GM23338 (cell line): ENCODE measurements at regions not wholly inside any gene's neighbourhood (a gene's known extent, or its start where the extent isn't known, plus 50 kb on each side); places are given as distances from the start of the nearest gene placed in this dataset.

Experiments
- ATAC-seq: fragments of 200-7000 bp; cut with Tn5 transposase; 3 replicates; pipeline ENCODE4 v1.9.1; 2020
- DNase-seq: peaks from one replicate; pipeline ENCODE4 v3.0.0-alpha.2; 2015; ENCODE audit warnings: low spot score
- H2AFZ ChIP-seq: fragments of 200-600 bp; sonication (generic); 2 replicates; pipeline ENCODE4 v1.8.0; 2016; ENCODE audit warnings: antibody characterized with exemption, mild to moderate bottlenecking, moderate library complexity
- H3F3A ChIP-seq: fragments of 200-600 bp; sonication (generic); replicated peaks from 2 replicates; pipeline ENCODE4 v1.8.0; 2017; ENCODE audit warnings: antibody characterized with exemption, mixed run types, low read depth
- H3K27ac ChIP-seq: fragments of 200-600 bp; sonication (generic); 2 replicates; pipeline ENCODE4 v1.6.1; 2016; ENCODE audit warnings: low read depth
- H3K27me3 ChIP-seq: fragments of 200-600 bp; sonication (generic); 2 replicates; pipeline ENCODE4 v1.8.0; 2016; ENCODE audit warnings: mild to moderate bottlenecking, mixed run types, moderate library complexity; ENCODE audit not compliant: insufficient read depth
- H3K36me3 ChIP-seq: fragments of 200-600 bp; sonication (generic); 2 replicates; pipeline ENCODE4 v1.8.0; 2016; ENCODE audit warnings: mild to moderate bottlenecking; ENCODE audit not compliant: insufficient read depth
- H3K4me1 ChIP-seq: fragments of 200-600 bp; sonication (generic); 2 replicates; pipeline ENCODE4 v1.8.0; 2016; ENCODE audit warnings: mild to moderate bottlenecking, moderate library complexity; ENCODE audit not compliant: insufficient read depth
- H3K4me2 ChIP-seq: fragments of 200-600 bp; sonication (generic); 2 replicates; pipeline ENCODE4 v1.7.1; 2017; ENCODE audit warnings: mixed run types
- H3K4me3 ChIP-seq: fragments of 200-600 bp; sonication (generic); 2 replicates; pipeline ENCODE4 v1.6.1; 2016; ENCODE audit warnings: mixed run types
- H3K79me2 ChIP-seq: fragments of 200-600 bp; sonication (generic); replicated peaks from 2 replicates; pipeline ENCODE4 v1.8.0; 2017; ENCODE audit warnings: mild to moderate bottlenecking; ENCODE audit not compliant: insufficient read depth
- H3K9me2 ChIP-seq: fragments of 200-600 bp; sonication (generic); 2 replicates; pipeline ENCODE4 v1.8.0; 2017; ENCODE audit not compliant: insufficient read depth
- H4K20me1 ChIP-seq: fragments of 200-600 bp; sonication (generic); replicated peaks from 2 replicates; pipeline ENCODE4 v1.8.0; 2017; ENCODE audit warnings: mild to moderate bottlenecking; ENCODE audit not compliant: insufficient read depth
- H3K27ac Mint-ChIP-seq: 2 replicates; pipeline ENCODE4 v1.8.0; 2020; ENCODE audit warnings: inconsistent platforms, mild to moderate bottlenecking, moderate library complexity, mixed read lengths
- H3K27me3 Mint-ChIP-seq: 3 replicates; pipeline ENCODE4 v1.8.0; 2022; ENCODE audit warnings: low read depth, mild to moderate bottlenecking, moderate library complexity, mixed read lengths, inconsistent platforms; ENCODE audit not compliant: insufficient read depth, poor library complexity
- H3K36me3 Mint-ChIP-seq: 3 replicates; pipeline ENCODE4 v1.8.0; 2021; ENCODE audit warnings: low read depth, mild to moderate bottlenecking, inconsistent platforms, moderate library complexity, mixed read lengths
- H3K4me1 Mint-ChIP-seq: 3 replicates; pipeline ENCODE4 v1.8.0; 2020; ENCODE audit warnings: mild to moderate bottlenecking, inconsistent platforms, mixed read lengths
- H3K4me3 Mint-ChIP-seq: 3 replicates; pipeline ENCODE4 v1.8.0; 2021; ENCODE audit warnings: moderate library complexity, mild to moderate bottlenecking, inconsistent platforms, mixed read lengths
- H3K9me3 Mint-ChIP-seq: 3 replicates; pipeline ENCODE4 v1.8.0; 2020; ENCODE audit warnings: moderate library complexity, mild to moderate bottlenecking, inconsistent platforms, mixed read lengths
- CREB1 ChIP-seq: fragments of 250-450 bp; sonication (Bioruptor Pico); IDR thresholded peaks from 2 replicates; pipeline ENCODE4 v1.5.0; 2020; ENCODE audit warnings: low read depth, mild to moderate bottlenecking, moderate library complexity
- ETS1 ChIP-seq: IDR thresholded peaks from 2 replicates; pipeline ENCODE4 v1.6.1; 2016; ENCODE audit warnings: antibody characterized with exemption
- EZH2 ChIP-seq: fragments of 200-600 bp; sonication (generic); IDR thresholded peaks from one replicate; pipeline ENCODE4 v1.8.0; 2017; ENCODE audit warnings: antibody characterized with exemption, mild to moderate bottlenecking, low read depth; ENCODE audit not compliant: unreplicated experiment
- EZH2phosphoT487 ChIP-seq: fragments of 200-600 bp; sonication (generic); IDR thresholded peaks from one replicate; pipeline ENCODE4 v1.8.1; 2018; ENCODE audit warnings: antibody characterized with exemption; ENCODE audit not compliant: unreplicated experiment
- JUNB ChIP-seq: IDR thresholded peaks from one replicate; pipeline ENCODE4 v1.6.1; 2016; ENCODE audit warnings: antibody characterized with exemption; ENCODE audit not compliant: unreplicated experiment
- NANOG ChIP-seq: IDR thresholded peaks from 2 replicates; pipeline ENCODE4 v1.6.1; 2016; ENCODE audit warnings: antibody characterized with exemption, borderline replicate concordance
- POLR2AphosphoS5 ChIP-seq: IDR thresholded peaks from 2 replicates; pipeline ENCODE4 v1.6.1; 2016; ENCODE audit warnings: antibody characterized with exemption, low read depth
- STAT1 ChIP-seq: IDR thresholded peaks from one replicate; pipeline ENCODE4 v1.6.1; 2016; ENCODE audit warnings: antibody characterized with exemption; ENCODE audit not compliant: unreplicated experiment
- ZNF114 ChIP-seq: fragments of 250-450 bp; sonication (Bioruptor Pico); IDR thresholded peaks from 2 replicates; pipeline ENCODE4 v1.5.0; 2020; ENCODE audit warnings: mild to moderate bottlenecking, moderate library complexity
- ZNF331 ChIP-seq: fragments of 250-450 bp; sonication (Bioruptor Pico); IDR thresholded peaks from 2 replicates; pipeline ENCODE4 v1.5.0; 2020; ENCODE audit warnings: low read depth, mild to moderate bottlenecking, moderate library complexity
- TF ChIP-seq, protein P1 (sequence below): fragments of 250-450 bp; sonication (Bioruptor Pico); IDR thresholded peaks from 2 replicates; pipeline ENCODE4 v1.5.0; 2020; ENCODE audit warnings: mild to moderate bottlenecking, moderate library complexity
- TF ChIP-seq, protein P2 (sequence below), 2 experiments: fragments of 200-600 bp in 1 of 2; sonication (generic) in 1 of 2; conservative IDR thresholded peaks; 2 replicates each; pipeline versions ENCODE4 v1.5.1 to v1.6.1; 2016 to 2017; ENCODE audit warnings: antibody characterized with exemption in 2 of 2, low read depth in 2 of 2, mild to moderate bottlenecking in 2 of 2, moderate library complexity in 1 of 2
- TF ChIP-seq, protein P3 (sequence below): IDR thresholded peaks from one replicate; pipeline ENCODE4 v1.6.1; 2018; ENCODE audit warnings: antibody characterized with exemption; ENCODE audit not compliant: unreplicated experiment

- peaks cover 18% of the 10 kb centered on the region; the same call in 2 of the 3 replicates for H3K36me3 Mint-ChIP-seq
- TF ChIP-seq ZNF114 (CRISPR knock-in tag) = no peak
- TF ChIP-seq ZNF331 (CRISPR knock-in tag) = no peak
- TF ChIP-seq, protein P1, sequence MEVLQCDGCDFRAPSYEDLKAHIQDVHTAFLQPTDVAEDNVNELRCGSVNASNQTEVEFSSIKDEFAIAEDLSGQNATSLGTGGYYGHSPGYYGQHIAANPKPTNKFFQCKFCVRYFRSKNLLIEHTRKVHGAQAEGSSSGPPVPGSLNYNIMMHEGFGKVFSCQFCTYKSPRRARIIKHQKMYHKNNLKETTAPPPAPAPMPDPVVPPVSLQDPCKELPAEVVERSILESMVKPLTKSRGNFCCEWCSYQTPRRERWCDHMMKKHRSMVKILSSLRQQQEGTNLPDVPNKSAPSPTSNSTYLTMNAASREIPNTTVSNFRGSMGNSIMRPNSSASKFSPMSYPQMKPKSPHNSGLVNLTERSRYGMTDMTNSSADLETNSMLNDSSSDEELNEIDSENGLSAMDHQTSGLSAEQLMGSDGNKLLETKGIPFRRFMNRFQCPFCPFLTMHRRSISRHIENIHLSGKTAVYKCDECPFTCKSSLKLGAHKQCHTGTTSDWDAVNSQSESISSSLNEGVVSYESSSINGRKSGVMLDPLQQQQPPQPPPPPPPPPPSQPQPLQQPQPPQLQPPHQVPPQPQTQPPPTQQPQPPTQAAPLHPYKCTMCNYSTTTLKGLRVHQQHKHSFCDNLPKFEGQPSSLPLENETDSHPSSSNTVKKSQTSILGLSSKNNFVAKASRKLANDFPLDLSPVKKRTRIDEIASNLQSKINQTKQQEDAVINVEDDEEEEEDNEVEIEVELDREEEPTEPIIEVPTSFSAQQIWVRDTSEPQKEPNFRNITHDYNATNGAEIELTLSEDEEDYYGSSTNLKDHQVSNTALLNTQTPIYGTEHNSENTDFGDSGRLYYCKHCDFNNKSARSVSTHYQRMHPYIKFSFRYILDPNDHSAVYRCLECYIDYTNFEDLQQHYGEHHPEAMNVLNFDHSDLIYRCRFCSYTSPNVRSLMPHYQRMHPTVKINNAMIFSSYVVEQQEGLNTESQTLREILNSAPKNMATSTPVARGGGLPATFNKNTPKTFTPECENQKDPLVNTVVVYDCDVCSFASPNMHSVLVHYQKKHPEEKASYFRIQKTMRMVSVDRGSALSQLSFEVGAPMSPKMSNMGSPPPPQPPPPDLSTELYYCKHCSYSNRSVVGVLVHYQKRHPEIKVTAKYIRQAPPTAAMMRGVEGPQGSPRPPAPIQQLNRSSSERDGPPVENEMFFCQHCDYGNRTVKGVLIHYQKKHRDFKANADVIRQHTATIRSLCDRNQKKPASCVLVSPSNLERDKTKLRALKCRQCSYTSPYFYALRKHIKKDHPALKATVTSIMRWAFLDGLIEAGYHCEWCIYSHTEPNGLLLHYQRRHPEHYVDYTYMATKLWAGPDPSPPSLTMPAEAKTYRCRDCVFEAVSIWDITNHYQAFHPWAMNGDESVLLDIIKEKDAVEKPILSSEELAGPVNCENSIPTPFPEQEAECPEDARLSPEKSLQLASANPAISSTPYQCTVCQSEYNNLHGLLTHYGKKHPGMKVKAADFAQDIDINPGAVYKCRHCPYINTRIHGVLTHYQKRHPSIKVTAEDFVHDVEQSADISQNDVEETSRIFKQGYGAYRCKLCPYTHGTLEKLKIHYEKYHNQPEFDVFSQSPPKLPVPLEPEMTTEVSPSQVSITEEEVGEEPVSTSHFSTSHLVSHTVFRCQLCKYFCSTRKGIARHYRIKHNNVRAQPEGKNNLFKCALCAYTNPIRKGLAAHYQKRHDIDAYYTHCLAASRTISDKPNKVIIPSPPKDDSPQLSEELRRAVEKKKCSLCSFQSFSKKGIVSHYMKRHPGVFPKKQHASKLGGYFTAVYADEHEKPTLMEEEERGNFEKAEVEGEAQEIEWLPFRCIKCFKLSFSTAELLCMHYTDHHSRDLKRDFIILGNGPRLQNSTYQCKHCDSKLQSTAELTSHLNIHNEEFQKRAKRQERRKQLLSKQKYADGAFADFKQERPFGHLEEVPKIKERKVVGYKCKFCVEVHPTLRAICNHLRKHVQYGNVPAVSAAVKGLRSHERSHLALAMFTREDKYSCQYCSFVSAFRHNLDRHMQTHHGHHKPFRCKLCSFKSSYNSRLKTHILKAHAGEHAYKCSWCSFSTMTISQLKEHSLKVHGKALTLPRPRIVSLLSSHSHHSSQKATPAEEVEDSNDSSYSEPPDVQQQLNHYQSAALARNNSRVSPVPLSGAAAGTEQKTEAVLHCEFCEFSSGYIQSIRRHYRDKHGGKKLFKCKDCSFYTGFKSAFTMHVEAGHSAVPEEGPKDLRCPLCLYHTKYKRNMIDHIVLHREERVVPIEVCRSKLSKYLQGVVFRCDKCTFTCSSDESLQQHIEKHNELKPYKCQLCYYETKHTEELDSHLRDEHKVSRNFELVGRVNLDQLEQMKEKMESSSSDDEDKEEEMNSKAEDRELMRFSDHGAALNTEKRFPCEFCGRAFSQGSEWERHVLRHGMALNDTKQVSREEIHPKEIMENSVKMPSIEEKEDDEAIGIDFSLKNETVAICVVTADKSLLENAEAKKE (CRISPR knock-in tag) = no peak
- TF ChIP-seq, protein P2, sequence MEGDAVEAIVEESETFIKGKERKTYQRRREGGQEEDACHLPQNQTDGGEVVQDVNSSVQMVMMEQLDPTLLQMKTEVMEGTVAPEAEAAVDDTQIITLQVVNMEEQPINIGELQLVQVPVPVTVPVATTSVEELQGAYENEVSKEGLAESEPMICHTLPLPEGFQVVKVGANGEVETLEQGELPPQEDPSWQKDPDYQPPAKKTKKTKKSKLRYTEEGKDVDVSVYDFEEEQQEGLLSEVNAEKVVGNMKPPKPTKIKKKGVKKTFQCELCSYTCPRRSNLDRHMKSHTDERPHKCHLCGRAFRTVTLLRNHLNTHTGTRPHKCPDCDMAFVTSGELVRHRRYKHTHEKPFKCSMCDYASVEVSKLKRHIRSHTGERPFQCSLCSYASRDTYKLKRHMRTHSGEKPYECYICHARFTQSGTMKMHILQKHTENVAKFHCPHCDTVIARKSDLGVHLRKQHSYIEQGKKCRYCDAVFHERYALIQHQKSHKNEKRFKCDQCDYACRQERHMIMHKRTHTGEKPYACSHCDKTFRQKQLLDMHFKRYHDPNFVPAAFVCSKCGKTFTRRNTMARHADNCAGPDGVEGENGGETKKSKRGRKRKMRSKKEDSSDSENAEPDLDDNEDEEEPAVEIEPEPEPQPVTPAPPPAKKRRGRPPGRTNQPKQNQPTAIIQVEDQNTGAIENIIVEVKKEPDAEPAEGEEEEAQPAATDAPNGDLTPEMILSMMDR (conservative IDR thresholded peaks at IDR 0.05; ENCODE audit: low read depth in 2 of 2) = no peak
- TF ChIP-seq ETS1 = no peak
- no peak for TF ChIP-seq STAT1
- no peak for TF ChIP-seq NANOG
- no peak for TF ChIP-seq JUNB
- TF ChIP-seq POLR2AphosphoS5 = no peak
- no peak for TF ChIP-seq EZH2
- TF ChIP-seq, protein P3, sequence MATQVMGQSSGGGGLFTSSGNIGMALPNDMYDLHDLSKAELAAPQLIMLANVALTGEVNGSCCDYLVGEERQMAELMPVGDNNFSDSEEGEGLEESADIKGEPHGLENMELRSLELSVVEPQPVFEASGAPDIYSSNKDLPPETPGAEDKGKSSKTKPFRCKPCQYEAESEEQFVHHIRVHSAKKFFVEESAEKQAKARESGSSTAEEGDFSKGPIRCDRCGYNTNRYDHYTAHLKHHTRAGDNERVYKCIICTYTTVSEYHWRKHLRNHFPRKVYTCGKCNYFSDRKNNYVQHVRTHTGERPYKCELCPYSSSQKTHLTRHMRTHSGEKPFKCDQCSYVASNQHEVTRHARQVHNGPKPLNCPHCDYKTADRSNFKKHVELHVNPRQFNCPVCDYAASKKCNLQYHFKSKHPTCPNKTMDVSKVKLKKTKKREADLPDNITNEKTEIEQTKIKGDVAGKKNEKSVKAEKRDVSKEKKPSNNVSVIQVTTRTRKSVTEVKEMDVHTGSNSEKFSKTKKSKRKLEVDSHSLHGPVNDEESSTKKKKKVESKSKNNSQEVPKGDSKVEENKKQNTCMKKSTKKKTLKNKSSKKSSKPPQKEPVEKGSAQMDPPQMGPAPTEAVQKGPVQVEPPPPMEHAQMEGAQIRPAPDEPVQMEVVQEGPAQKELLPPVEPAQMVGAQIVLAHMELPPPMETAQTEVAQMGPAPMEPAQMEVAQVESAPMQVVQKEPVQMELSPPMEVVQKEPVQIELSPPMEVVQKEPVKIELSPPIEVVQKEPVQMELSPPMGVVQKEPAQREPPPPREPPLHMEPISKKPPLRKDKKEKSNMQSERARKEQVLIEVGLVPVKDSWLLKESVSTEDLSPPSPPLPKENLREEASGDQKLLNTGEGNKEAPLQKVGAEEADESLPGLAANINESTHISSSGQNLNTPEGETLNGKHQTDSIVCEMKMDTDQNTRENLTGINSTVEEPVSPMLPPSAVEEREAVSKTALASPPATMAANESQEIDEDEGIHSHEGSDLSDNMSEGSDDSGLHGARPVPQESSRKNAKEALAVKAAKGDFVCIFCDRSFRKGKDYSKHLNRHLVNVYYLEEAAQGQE = no peak
- TF ChIP-seq EZH2phosphoT487 = no peak
- TF ChIP-seq CREB1 = no peak
- peaks cover 32% of the 10 kb centered on the region; the same call in 2 of the 3 replicates for H3K9me3 Mint-ChIP-seq
Measured at GRCh38 chr7:10455936-10456335, 517.7 kb upstream of the PHF14 start.

More at GRCh38 chr7:10455936-10456335, 517.7 kb upstream of the PHF14 start:
- Histone ChIP-seq H4K20me1 (no peaks in the 10 kb centered on the region), H2AFZ (no peak overlapping the region), H3K27ac (no peak overlapping the region), H3K9me2 (no peaks in the 10 kb centered on the region), H3K4me3 (no peak overlapping the region), H3K79me2 (no peaks in the 10 kb centered on the region), H3K4me2 (no peak overlapping the region), H3K36me3 (no peaks in the 10 kb centered on the region; the same call in 1 of the 2 replicates), H3K27me3 (no peaks in the 10 kb centered on the region), H3F3A (no peaks in the 10 kb centered on the region), H3K4me1 (no peaks in the 10 kb centered on the region)
- no peaks in the 10 kb centered on the region for H3K27me3 Mint-ChIP-seq
- no peak overlapping the region for H3K27ac Mint-ChIP-seq
- H3K4me3 Mint-ChIP-seq = no peak overlapping the region
- ATAC-seq = no peak
- DNase-seq = no peak
- H3K4me1 Mint-ChIP-seq = no peaks in the 10 kb centered on the region
